Activated CD8-positive, alpha-beta memory T cell treated with anti-CD3 and anti-CD28 coated beads for 1 hour (primary cell): ENCODE measurements at regions not wholly inside any gene's neighbourhood (a gene's known extent, or its start where the extent isn't known, plus 50 kb on each side); places are given as distances from the start of the nearest gene placed in this dataset.

Experiments
- DNase-seq, 2 donors: peaks; one replicate each; pipeline ENCODE4 v3.0.0-alpha.2; 2020; ENCODE audit warnings: low read depth in 1 of 2; ENCODE audit errors: extremely low read depth in 1 of 2

DNA sequence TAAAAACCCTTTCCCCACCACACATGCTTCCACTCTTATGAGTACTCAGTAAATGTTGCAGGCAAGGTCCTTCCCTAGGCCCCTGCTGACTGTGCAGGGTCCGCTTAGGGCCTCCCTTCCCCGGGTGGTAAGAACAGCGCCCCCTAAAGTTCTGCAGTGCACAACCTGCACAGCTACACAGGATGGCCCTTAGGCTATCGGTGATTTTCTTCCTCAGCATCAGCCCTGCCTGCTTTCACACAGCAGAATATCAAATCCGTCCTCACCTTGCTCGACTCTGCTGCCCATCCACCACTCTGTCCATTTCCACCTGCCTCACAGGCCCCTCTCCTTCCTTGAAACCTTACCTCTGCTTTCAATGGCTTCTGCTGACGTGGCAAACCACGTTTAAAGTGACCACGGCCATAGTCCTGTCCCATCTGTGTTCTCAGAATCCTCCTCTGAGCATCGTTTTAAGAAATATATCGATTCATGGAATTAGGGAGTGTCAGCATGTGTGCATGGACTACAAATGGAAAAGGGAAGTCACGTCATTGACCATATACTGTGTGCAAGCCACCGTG, 51.4 kb upstream of the TMEM132E start:
- DNase-seq: no peak

DNA sequence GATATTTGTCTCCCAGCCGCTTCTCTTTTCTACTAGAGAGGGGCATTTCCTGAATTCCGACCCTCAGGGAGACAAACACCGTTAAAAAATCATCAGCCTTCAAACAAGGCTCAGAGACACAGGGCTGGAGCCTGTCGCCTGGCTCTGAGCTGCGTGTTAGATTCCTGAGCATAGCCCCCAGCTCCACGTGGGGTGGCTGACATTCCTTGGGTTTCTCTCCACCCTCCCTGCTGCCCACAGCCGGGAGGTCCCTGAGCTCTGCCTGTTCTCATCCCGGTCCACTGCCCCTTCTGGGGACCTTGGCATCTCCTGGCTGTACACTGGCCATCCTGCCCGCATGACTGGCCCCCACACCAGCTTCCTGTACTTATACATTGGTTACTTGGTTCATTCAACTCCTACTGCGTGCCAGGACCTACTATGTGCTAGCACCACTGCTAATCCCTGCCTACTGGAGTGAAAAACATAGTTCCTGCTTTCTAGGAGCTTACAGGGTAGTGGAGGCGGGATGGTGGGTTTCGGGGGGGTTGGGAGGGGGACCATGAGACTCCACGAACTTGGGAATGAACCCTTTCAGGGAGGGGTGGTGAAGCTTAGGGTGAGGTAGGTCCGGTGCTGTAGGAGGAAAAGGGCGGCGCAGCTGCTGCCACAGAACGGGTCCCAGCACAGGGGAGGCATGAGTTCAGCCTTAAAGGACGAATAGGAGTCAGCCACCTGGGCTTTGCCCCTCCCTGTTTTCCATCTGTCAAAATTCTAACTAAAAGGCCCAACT, 52.1 kb upstream of the TMEM132E start:
- no peak for DNase-seq

DNA sequence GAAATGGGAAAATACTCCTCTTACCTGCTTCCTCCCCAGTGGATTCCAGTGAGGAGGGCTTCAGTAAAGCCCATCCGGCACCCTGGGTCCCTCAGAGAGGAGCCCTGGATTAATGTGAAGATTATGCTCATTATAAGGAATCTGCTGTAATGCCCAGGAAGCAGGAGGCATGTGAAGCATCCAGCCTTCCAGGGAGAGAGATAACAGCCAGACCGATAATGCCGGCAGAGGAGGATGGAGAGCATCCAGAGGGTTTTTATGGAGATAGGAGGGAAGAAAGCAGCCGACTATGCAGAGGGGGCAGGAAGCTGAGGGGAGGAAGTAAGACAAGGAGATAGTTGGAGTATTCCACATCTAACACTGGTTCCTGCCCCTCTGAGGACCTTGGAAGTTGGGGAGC, 53.7 kb upstream of the TMEM132E start:
- DNase-seq: no peak

DNA sequence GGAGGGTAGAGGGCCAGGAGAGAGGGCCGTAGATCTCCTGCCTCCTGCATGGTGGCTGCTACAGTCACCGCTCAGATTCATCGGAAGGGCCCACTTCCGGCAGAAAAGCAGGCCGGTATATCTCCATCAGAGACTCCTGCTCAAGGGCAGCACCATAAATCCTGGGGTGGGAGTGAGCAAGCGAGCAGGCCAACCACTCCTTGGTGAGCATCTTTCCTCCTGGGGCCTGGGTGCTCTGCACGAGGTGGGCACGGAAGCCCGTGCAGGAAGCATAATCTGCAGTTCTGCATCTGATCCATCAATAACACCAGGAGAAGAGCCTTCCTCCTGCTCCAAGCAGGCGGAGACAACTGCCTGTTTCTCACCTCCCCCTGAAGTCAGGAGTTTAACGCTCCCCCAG, 57.4 kb upstream of the TMEM132E start:
- DNase-seq: no peak

DNA sequence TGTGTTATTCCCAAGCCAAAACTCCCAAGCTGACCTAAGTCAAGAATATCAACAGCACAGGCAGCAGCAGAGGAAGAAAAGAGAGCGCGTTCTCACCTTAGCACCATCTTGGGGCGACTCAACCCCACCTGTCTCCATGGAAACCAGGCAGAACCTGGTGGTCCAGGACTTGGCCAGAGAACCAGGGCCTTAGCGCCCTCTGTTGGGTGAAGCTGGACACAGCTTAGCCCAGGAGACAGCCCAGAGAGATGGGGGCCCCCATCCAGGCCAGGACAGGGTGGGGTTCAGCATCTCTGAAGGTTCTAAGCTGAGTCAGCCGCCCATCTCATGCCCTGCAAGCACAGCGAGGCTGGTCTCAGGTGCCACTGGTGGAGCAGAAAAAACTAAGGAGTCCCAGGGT, 60.1 kb upstream of the TMEM132E start:
- no peak for DNase-seq

DNA sequence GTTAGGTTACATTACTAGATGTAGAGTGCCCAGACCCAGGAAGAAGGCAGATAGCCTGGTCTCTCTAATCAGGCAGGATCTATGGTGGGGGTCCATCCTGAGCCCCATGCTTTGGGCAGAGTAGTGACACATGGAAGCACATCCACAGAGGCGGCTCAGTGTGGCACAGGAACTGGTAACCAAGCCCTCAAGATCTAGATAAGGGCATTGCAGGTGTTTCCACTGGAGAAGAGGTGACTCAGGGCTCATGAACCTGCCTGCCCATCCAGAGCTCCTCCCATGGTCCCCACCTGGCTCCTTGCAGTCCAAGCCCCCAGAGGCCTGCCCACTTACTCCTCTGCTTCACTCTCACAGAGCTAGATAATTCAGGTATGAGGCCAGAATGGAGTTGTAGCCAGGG, 62.0 kb upstream of the TMEM132E start:
- no peak for DNase-seq

DNA sequence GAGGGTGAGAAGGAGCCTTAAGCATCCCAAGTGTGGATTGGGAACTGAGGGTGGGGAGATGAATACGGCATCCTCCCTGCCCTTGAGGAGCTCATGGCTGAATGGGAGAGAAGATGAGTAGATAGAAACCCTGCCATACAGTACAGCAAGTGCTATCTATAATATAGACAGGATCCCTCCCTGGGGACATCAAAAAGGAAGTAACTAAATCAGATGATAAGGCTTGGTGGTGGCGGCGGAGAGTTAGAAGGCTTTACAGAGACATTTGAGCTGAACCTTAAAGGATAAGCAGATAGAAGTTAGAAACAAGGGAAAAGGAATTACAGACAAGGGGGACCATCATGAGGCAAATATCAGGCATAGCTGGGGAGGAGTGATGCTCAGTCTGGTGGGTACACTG, 67.5 kb upstream of the TMEM132E start:
- no peak for DNase-seq

DNA sequence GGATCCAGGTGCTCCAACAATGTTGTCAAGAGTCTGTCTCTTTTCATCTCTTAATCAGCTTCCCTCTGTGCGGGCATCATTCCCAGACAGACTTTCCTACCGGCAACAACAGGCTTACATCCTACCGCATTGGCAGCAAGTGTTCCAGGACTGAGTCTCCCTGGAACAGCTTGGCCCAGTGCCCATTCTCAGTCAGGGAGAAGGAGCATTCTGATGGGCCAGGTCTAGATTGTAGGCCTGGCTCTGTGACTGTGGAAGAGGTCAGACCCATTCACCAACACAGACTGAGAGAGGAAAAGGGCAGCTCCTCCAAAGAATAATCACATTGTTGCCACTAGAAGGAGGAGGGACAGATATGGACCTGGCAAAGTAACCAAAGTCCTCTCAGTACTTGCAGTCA, 68.1 kb upstream of the TMEM132E start:
- DNase-seq: no peak

DNA sequence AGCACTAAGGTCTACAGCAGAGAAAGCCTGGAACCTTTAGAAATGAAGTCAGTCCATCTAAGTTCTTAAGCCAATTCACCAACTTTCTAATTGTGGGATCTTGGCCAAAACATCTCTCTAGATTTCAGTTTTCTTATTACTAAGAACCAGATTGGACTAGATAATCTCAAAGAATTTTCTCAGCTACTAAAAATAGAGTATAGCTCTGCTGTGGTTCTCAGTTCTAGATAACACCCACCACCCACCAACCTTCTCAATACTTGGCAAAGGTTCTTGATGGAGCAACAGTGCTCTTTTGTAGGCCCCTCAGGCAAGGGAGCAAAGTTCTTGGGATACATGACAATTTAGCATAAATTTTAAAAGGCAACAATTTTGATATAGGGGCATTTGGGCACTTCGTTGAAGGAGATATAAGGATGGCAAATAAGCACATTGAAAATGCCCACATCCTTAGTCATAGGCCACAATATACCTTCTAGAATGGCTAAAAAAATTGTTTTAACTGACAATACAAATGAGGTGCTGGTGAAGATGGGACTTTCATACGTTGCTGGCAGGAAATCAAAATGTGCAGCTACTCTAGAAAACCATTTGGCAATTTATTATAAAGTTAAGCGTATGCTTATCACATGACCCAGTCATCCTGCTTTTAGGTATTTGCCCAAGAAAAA, 74.4 kb upstream of the TMEM132E start:
- DNase-seq: no peak

DNA sequence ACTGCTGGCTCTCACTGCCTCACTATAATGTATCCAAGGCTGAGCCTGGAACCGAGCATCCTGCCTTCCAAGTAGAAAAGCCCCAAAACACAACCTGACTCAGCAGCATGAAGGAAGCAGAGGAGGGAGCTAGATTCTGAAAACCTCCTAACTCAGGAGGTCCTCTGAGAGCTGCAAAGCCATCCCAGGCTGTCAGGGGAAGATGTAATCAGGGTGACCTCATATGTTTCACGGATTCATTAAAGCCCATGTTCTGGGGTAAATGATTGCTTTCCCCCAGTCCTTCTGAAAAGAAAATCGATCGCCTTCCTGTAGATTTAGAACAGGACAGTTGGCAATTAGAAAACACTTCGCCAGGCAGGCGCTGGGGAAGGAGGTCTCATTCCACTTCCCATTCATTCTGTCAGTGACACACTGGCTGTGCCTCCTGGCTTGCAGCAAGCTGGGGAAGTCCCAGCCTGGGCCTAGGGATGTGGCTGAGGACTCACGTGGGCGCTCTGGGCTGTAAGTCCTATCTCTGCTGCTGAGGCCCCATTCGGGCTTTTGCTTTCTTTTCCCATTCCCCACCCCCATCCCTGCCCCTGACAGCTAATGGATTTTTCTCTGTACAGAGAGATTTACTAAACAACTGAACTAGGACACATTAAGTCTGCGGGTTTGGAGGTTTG, 75.7 kb upstream of the TMEM132E start:
- no peak for DNase-seq

DNA sequence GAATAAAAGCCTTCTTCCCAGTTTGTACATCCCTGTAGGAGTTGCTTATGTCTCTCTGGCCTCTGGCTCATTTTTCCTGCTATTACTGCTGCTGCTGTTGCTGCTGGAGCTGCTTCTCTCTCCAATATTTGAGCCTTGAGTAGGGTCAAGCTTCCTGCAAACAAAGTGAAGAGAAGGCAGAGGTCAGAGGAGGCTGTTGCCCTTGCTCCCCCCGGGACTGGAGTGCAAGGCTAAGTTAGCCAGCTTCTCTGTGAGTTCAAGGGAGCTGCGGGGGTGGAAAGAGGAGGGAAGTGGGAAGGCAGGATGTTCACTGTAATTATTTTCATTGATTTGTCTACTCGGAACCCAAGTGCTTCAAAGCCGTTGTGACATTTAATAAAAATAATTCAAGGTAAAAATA, 77.0 kb upstream of the TMEM132E start:
- DNase-seq: no peak

DNA sequence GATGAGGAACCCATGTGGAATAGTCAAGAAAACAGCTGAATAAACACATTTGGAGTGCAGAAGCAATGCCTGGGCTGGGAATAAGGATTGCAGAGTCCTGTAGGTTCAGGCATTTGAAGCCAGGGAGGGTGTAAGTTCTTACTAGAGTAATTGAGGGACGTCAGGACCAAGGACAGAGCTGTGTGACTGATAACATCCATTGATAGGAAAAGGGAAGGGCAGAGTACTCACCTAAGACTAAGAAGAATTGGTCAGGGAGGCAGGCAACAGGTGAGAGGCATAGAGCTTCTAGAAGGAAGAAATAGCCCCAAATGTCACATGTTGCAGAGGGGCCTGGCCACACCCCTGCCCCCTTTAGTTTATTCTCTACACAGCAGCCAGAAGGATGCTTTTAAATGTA, 79.8 kb upstream of the TMEM132E start:
- no peak for DNase-seq

DNA sequence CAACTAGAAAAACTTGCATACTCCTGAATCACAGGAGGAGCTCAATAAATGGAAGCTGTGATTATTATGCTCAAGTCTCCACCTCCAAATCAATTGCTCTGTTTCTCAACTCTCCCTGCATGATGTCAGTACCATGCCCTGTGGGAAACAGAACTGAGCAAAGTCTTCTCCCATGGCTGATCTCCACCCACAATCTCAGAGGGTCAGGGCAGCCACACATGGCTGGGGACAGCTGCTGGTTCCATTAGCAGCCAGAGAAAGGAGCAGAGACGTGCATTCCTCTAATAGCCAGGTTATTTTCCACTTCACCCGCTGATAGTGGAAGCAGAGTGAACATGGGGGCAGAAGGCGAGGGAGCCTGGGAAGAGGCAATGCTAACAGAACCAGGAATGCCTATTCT, 85.5 kb upstream of the TMEM132E start:
- no peak for DNase-seq

DNA sequence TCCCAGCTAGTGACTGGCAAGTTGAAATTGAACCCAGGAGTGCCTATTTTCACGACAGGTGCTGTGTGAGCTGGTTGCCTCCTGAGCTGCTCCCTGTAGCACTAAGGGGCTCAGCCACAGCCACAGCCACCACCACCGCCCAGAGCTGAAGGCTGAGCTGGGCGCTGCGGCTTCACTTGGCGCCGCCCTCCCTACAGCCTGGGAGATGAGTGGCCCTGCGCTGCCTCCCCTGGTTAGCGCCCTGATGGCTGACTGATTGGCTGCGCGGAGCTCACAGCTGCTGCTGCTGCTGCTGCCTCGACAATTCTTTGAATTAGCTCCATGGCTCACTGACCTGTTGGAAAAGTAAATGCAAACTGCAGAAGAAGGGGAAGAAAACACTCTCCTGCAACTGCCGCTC, 91.8 kb upstream of the TMEM132E start:
- DNase-seq: no peak

DNA sequence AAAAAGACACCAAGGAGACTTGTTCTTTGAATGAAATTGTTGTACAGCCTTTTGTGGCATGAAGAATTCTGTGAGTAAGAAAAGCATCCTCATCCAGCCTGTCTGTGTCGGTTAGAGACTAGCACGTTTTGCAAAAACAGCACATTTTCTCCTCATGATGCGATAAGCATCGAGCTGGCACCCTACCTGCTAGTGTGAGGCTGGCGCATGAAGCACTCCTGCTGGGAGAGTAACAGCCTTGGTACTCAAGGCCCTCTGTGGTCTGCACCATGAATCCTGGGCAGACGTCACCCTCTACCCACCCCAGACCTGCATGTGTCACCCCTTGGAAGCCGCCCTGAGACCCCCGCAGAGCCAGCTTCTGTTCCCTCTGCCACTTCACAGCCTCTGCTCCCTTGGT, 92.6 kb upstream of the TMEM132E start:
- no peak for DNase-seq

DNA sequence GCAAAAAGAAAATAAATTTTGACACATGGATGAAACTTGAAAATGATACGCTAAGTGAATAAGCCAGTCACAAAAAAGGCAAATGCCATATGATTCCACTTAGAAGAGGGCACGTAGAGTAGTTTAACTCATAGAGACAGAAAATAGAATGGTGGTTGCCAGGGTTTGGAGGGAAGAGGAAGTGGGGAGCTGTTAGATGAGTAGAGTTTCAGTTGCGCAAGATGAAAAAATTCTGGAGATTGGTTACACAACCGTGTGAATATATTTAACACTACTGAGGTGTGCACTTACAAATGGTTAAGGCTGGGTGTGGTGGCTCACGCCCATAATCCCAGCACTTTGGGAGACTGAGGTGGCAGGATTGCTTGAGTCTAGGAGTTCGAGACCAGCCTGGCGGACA, 93.4 kb upstream of the TMEM132E start:
- DNase-seq: no peak

DNA sequence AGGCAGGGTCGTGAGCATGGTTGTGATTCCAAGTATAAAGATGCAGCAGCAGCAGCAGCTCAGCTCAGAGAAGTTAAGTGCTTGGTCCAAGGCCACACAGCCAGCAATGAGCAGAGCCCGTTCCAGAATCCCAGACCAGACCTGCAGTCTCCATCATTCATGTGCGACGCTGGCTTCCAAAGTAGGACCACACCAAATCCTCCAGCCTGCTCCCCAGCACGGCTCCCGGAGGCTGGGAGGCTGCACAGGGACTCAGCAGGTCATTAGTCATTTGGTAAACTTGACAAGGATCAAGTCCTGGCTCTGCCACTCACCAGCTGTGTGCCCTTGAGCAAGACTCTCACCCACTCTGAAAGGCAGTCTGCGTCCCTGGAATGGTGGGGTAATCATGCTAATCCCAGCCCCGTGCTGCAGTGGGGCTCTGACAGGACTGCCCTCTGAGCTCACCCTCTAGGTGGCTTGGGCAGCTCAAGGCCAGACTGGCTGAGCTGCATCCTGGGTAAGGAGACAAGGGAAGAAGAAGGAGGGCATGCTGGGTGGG, 95.1 kb upstream of the TMEM132E start:
- DNase-seq: no peak

DNA sequence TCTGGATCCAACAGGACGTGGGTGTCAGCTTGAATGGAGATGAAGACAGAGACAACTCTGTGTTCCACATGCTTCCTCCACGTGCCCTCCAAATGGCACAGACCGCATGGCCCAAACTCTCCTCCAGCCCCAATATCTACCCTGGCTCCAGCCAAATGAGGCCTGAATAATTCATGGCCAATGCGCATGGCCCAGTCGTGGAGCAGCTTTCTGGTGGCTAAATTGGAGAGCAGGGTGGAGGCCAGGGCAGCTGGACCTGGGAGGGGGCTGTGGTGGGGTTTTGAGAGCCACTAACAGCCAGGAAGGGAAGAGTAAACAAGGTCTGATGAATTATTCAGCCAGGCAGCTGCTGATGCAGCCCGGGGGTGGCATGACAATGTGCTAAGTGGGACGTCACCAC, 96.7 kb upstream of the TMEM132E start:
- DNase-seq: no peak

DNA sequence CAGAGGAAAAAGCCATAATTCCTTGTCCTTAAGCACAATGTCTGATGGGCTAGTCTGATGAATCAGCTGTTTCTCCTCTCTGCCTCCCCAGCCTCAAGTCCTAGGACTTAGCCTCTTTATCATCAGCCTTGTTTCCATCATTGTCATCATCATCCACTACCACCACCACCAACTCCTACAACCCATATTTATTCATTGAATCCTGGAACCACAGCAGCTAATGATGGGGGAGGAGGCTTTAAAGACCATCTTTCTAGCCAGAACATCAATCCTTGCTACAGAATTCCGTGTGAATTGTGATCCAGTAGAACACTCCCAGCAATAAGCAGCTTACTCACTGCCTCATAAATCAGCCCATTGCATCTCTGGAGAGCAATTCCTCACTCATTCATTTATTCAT, 97.6 kb upstream of the TMEM132E start:
- no peak for DNase-seq

DNA sequence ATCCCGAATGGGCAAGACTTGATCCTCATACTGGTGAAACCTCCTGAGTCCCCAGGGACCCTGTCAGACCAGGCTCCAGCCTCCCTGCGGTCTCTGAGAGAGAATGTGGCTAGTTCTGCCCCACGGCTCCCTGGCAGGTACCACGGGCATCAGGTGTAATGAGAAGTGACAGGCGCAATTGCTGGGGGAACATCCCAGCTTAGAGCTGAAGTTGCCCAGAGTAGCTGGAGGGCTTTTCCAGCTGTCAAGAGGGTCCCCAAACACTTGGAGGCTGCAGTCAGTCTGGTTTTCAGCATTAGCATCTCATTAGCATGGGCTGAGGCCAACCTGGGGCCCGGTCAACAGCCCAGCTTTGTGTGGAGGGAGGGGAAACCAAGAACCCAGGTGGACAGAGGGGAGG, 100.0 kb upstream of the TMEM132E start:
- DNase-seq: no peak

DNA sequence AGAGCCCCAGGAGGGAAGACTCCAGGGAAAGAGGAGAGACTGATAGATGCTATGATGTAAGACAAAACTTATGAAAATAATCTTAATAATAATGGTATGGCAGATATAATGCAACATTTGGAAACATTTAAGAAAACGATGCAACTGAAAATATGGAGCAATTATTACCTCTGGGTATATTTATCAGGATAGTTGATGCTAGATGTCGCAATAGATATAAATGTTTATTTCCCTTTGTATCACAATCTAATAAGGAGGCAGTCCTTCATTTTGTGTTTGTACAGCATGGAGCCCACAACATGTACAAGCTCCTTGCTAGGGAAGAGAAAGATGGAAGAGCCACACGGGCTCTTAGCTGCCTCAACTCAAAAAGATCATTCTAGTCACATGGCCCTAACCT, 101.1 kb upstream of the TMEM132E start:
- DNase-seq: no peak

DNA sequence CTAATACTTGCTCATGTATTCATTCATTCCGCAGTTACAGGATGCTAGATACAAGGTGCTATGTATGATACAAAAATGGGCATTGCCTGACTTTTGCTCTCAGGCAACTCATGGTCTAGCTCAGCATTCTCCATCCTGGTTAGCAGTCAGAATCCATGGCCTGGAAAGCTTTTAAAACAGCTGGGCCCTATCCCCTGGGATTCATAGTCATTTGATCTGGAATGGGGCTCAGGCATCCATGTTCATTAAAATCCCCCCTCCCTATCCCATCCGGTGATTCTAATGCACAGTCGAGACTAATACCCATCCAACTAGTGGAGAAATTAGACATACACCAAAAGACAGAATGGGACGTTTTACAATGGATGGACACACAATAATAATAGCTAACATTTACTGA, 104.1 kb upstream of the TMEM132E start:
- no peak for DNase-seq
